ENCODE measurements at regions not wholly inside any gene's neighbourhood (a gene's known extent, or its start where the extent isn't known, plus 50 kb on each side); places are given as distances from the start of the nearest gene placed in this dataset.

DNA sequence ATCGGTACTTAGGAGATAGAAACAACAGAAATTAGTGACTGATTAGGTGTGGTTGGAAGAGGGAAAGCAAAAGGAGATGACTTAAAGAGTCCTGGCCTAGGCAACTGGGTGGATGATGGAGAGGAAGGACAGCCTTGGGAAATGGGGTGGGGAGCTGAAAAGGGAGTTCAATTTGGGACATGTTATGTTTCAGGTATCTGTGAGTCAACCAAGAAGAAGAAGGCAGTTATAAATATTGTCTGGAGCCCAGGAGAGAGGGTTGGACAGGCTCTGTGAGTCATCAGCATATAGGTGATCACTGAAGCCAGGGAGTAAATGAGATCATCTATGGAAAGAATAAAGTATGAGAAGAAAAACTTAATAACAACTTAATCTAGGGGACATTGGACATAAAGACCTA lies 357.7 kb downstream of the NPR3 start:
- WGBS, 3 donors, result 72 to 83% (median 74%) methylated on average over 1 of the region's 1 CpG
- no peaks in the 10 kb centered on the region for H3K4me1 ChIP-seq
- ATAC-seq, result no peak
- no peak for DNase-seq
- no peaks in the 10 kb centered on the region for H3K36me3 ChIP-seq (ENCODE audit: insufficient read depth in 1 of 2, low read depth in 1 of 2)
- no peaks in the 10 kb centered on the region for H3K9me3 ChIP-seq
- H3K27me3 ChIP-seq (ENCODE audit: insufficient read depth in 3 of 3, low read length in 2 of 3), result no peaks in the 10 kb centered on the region
- H3K27ac ChIP-seq, result no peak overlapping the region
- TF ChIP-seq, protein P1, sequence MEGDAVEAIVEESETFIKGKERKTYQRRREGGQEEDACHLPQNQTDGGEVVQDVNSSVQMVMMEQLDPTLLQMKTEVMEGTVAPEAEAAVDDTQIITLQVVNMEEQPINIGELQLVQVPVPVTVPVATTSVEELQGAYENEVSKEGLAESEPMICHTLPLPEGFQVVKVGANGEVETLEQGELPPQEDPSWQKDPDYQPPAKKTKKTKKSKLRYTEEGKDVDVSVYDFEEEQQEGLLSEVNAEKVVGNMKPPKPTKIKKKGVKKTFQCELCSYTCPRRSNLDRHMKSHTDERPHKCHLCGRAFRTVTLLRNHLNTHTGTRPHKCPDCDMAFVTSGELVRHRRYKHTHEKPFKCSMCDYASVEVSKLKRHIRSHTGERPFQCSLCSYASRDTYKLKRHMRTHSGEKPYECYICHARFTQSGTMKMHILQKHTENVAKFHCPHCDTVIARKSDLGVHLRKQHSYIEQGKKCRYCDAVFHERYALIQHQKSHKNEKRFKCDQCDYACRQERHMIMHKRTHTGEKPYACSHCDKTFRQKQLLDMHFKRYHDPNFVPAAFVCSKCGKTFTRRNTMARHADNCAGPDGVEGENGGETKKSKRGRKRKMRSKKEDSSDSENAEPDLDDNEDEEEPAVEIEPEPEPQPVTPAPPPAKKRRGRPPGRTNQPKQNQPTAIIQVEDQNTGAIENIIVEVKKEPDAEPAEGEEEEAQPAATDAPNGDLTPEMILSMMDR (IDR thresholded peaks at IDR 0.05), result no peak
- intact Hi-C loops (cut with DNase I), result no loop called here
- H3K4me3 ChIP-seq, result no peak overlapping the region

DNA sequence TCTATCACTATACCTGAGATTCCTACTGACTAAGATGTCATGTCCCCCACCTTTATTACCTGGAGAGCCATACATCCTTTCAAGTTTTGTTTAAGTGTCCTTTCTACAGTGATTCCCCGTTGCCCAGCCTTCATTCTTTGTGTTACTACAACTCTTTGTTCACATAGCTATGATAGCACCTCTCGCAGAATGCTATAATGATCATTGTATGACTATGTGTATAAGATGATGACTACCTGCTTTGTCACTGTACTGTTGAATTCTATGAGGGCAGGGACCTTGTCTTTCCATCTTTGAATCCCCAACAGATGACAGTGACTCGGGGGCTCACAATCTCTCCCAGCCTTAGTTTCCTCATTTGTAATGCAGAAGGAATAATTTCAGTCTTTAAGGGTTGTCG lies 361.2 kb downstream of the NPR3 start:
- Histone ChIP-seq H3K27ac (no peak overlapping the region), H3K9me3 (no peaks in the 10 kb centered on the region), H3K4me1 (no peaks in the 10 kb centered on the region), H3K4me3 (no peak overlapping the region), H3K36me3 (ENCODE audit: insufficient read depth in 1 of 2, low read depth in 1 of 2) (no peaks in the 10 kb centered on the region), H3K27me3 (ENCODE audit: insufficient read depth in 3 of 3, low read length in 2 of 3) (no peaks in the 10 kb centered on the region)
- ATAC-seq (no peak), DNase-seq (no peak)
- intact Hi-C loops (cut with DNase I), result no loop called here
- TF ChIP-seq, protein P1 (IDR thresholded peaks at IDR 0.05), result no peak
- WGBS, 3 donors, result 73 to 79% (median 73%) methylated on average over 4 of the region's 4 CpGs

DNA sequence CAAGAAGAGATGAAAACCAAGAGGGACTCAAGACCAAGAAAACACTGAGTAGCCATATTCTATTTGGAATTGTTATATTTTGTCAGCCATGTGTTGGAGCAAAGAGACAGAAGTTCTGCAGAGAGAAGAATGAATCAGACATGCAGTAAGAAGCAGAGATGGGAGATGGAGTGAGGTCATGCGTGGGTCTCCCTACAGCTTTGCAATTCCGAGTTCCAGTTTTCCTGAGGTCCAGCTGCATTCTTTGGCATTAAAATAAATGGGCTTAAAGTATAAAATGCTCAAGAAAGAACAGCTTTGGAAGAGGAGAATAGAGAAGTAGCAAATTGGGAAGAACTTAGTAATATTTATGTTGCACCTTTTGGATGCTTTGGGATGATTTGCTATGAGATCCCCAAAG lies 361.6 kb downstream of the NPR3 start:
- DNase-seq (no peak), ATAC-seq (no peak)
- TF ChIP-seq, protein P1 (IDR thresholded peaks at IDR 0.05), result no peak
- intact Hi-C loops (cut with DNase I), result no loop called here
- no peak overlapping the region for H3K27ac ChIP-seq
- H3K9me3 ChIP-seq, result no peaks in the 10 kb centered on the region
- WGBS, 3 donors, result 65 to 76% (median 73%) methylated on average over 2 of the region's 2 CpGs
- no peaks in the 10 kb centered on the region for H3K27me3 ChIP-seq (ENCODE audit: insufficient read depth in 3 of 3, low read length in 2 of 3)
- H3K4me1 ChIP-seq, result no peaks in the 10 kb centered on the region
- H3K36me3 ChIP-seq (ENCODE audit: insufficient read depth in 1 of 2, low read depth in 1 of 2), result no peaks in the 10 kb centered on the region
- no peak overlapping the region for H3K4me3 ChIP-seq

DNA sequence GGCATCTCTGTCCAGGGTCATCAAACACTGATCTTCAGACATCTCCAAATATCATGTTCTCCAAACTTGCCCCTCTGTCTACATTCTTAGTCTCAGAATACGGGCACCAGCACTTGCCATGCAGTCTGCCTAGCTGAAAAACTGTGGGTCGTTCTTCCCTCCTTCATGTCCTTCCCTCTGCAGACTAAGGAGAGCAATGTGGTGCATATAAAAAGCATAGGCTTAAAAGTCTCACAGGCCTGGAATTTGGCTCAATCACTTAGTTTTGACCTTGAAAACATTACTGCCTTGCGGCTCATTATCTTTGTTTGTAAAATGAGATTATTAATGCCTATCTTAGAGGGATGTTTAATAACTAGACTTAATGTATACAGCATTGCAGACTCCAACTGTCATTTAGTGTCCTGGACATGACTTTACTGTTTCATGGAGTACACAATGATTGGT lies 362.8 kb downstream of the NPR3 start:
- Histone ChIP-seq H3K36me3 (ENCODE audit: insufficient read depth in 1 of 2, low read depth in 1 of 2) (no peaks in the 10 kb centered on the region), H3K9me3 (no peaks in the 10 kb centered on the region), H3K4me1 (no peaks in the 10 kb centered on the region), H3K4me3 (no peak overlapping the region), H3K27me3 (ENCODE audit: insufficient read depth in 3 of 3, low read length in 2 of 3) (no peaks in the 10 kb centered on the region), H3K27ac (no peak overlapping the region)
- DNase-seq (no peak), ATAC-seq (no peak)
- TF ChIP-seq, protein P1 (IDR thresholded peaks at IDR 0.05), result no peak
- 70 to 88% (median 73%) methylated on average over 3 of the region's 3 CpGs for WGBS, 3 donors
- intact Hi-C loops (cut with DNase I), result no loop called here

DNA sequence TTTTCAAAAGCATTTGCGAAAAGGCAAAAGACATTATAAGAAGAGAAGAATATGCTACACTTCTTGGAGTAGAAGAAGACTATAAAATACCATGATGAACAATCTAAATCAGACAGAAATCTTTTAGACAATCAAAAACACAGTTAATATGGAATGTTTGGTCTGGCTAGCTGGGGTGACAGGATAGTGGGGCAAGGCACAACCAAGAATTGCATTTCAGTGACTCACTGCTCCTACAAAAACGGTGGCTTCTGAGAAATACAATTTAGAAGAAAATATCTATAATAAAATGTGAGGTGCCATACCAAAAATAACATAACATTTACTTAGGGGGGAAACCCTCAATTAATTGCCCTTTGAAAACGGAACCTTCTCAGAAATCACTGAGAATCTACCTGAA lies 363.4 kb downstream of the NPR3 start:
- H3K27me3 ChIP-seq (ENCODE audit: insufficient read depth in 3 of 3, low read length in 2 of 3), result no peaks in the 10 kb centered on the region
- no peaks in the 10 kb centered on the region for H3K9me3 ChIP-seq
- no peaks in the 10 kb centered on the region for H3K36me3 ChIP-seq (ENCODE audit: insufficient read depth in 1 of 2, low read depth in 1 of 2)
- DNase-seq (no peak), ATAC-seq (no peak)
- H3K4me3 ChIP-seq, result no peak overlapping the region
- H3K27ac ChIP-seq, result no peak overlapping the region
- TF ChIP-seq, protein P1 (IDR thresholded peaks at IDR 0.05), result no peak
- H3K4me1 ChIP-seq, result no peaks in the 10 kb centered on the region
- 73 to 81% (median 80%) methylated on average over 3 of the region's 3 CpGs for WGBS, 3 donors
- intact Hi-C loops (cut with DNase I), result no loop called here
